Calu3 (cell line): ENCODE measurements at regions not wholly inside any gene's neighbourhood (a gene's known extent, or its start where the extent isn't known, plus 50 kb on each side); places are given as distances from the start of the nearest gene placed in this dataset.

Experiments used
- BruUV-seq: library from RNA; stranded (reverse); fragments of 400-500 nt; replicated peaks from 2 replicates; lab custom pipeline; 2021; lab: Mats Ljungman, UMichigan
- CTCF ChIA-PET: fragments of 300-600 bp; sonication (Branson Sonifier 250); formaldehyde crosslinking; loops from one replicate; lab custom pipeline; 2022; ENCODE audit warnings: antibody characterized with exemption; lab: Charles Lee
- DNase-seq: peaks from one replicate; pipeline ENCODE4 v3.0.0; 2022
- H3K27ac Mint-ChIP-seq: one replicate; pipeline ENCODE4 v1.8.0; 2022; ENCODE audit warnings: mixed read lengths; ENCODE audit not compliant: unreplicated experiment
- H3K27me3 Mint-ChIP-seq: one replicate; pipeline ENCODE4 v1.8.0; 2022; ENCODE audit warnings: mixed read lengths; ENCODE audit not compliant: unreplicated experiment
- H3K36me3 Mint-ChIP-seq: one replicate; pipeline ENCODE4 v1.8.0; 2022; ENCODE audit warnings: mild to moderate bottlenecking, moderate library complexity, mixed read lengths; ENCODE audit not compliant: insufficient read depth, unreplicated experiment
- H3K4me1 Mint-ChIP-seq: one replicate; pipeline ENCODE4 v1.8.0; 2022; ENCODE audit warnings: mild to moderate bottlenecking, low read depth, mixed read lengths; ENCODE audit not compliant: unreplicated experiment
- H3K4me3 Mint-ChIP-seq: one replicate; pipeline ENCODE4 v1.8.0; 2022; ENCODE audit warnings: mild to moderate bottlenecking, low read depth, moderate library complexity, mixed read lengths; ENCODE audit not compliant: unreplicated experiment
- H3K9me3 Mint-ChIP-seq: one replicate; pipeline ENCODE4 v1.8.0; 2022; ENCODE audit warnings: low read depth, mixed read lengths; ENCODE audit not compliant: unreplicated experiment
- CTCF ChIP-seq: fragments of 200-600 bp; IDR thresholded peaks from one replicate; pipeline ENCODE4 v1.8.0; 2022; ENCODE audit warnings: antibody characterized with exemption; ENCODE audit not compliant: unreplicated experiment
- intact Hi-C: fragments of 100-400 bp; cut with micrococcal nuclease; formaldehyde crosslinking; loops from one replicate; pipeline ENCODE4 v1.10.0; 2022; ENCODE audit not compliant: unreplicated experiment

DNA sequence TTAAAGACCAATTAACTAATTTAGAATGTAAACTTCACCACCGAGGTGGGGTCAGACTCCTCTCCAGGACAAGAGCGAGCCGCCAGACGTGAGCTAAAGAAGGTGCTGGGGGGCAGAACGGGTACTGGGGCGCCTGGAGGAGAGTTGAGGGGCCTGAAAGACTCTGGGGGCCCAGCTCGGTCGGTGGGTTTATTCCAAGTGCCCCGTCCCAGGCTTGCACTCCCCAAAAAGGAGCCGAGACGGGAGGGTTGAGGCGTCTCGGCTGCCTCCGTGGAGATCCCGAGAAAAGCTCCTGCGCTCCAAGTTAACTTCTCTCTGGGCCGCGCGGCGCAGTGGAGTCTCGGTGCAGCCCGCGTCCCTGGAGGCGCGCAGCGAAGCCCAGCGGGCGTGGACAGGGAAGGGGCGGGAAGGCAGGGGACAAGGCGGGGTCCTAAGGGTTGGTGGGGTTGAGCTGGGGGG is 553.3 kb downstream of the TFEC start:
- H3K36me3 Mint-ChIP-seq, result peaks cover under 1% of the 10 kb centered on the region
- DNase-seq, result no peak
- TF ChIP-seq CTCF, result no peak
- no peaks in the 10 kb centered on the region for H3K27me3 Mint-ChIP-seq
- intact Hi-C loops, result no loop called here
- CTCF ChIA-PET, result interaction anchor here (0.6 kb wide), 1 partner anchor 145 kb away, joined by 4 read pairs; no protein-coding TSS in a partner anchor
- no peak overlapping the region for H3K27ac Mint-ChIP-seq
- no TSS peak for BruUV-seq
- H3K4me1 Mint-ChIP-seq, result no peaks in the 10 kb centered on the region
- H3K9me3 Mint-ChIP-seq, result no peaks in the 10 kb centered on the region
- H3K4me3 Mint-ChIP-seq, result no peak overlapping the region

DNA sequence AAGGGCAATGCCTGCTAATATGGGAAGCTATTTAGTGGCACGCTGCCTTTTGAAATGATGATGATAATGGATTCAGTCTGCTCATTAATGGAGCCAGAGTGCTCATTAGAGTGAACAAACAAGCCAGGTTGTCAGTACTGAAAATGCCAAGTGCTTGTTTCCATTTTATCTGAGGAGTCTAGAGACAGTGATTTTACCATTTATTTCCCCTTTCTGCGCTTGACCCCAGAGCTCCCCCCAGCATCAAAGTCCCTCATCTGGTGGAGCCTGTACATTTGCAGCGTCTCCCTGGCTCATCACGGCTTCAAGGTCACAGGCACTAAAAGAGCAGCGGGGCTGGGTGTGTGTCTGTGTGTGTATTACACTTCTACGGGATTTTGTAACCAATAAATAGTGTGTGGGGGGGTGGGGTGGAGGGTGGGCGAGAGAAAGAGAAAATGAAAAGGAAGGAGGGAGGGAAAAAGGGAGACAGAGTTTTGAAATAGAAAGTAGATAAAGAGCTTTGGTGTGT is 553.8 kb downstream of the TFEC start:
- H3K27me3 Mint-ChIP-seq, result no peaks in the 10 kb centered on the region
- intact Hi-C loops, result no loop called here
- CTCF ChIA-PET, result interaction anchor here (0.6 kb wide), 1 partner anchor 145 kb away, joined by 4 read pairs; no protein-coding TSS in a partner anchor
- H3K36me3 Mint-ChIP-seq, result peaks cover 4% of the 10 kb centered on the region
- DNase-seq, result no peak
- H3K27ac Mint-ChIP-seq, result no peak overlapping the region
- no peak overlapping the region for H3K4me3 Mint-ChIP-seq
- H3K9me3 Mint-ChIP-seq, result no peaks in the 10 kb centered on the region
- no peak for TF ChIP-seq CTCF
- H3K4me1 Mint-ChIP-seq, result no peaks in the 10 kb centered on the region
- no TSS peak for BruUV-seq

- DNase-seq, result no peak
- TF ChIP-seq CTCF, result no peak
- intact Hi-C loops, result no loop called here
- Mint-ChIP-seq H3K36me3 (peaks cover 4% of the 10 kb centered on the region), H3K27me3 (no peaks in the 10 kb centered on the region), H3K4me1 (no peaks in the 10 kb centered on the region), H3K9me3 (no peaks in the 10 kb centered on the region), H3K4me3 (no peak overlapping the region), H3K27ac (no peak overlapping the region)
- CTCF ChIA-PET, result no interaction called here
- BruUV-seq, result no TSS peak
These were observed 554.0 kb downstream of the MDFIC start for GRCh38 chr7:115475761-115476385.

- CTCF ChIA-PET, result no interaction called here
- TF ChIP-seq CTCF, result no peak
- peaks cover 4% of the 10 kb centered on the region for H3K36me3 Mint-ChIP-seq
- no TSS peak for BruUV-seq
- H3K27me3 Mint-ChIP-seq, result no peaks in the 10 kb centered on the region
- no peak overlapping the region for H3K4me3 Mint-ChIP-seq
- no peak for DNase-seq
- H3K4me1 Mint-ChIP-seq, result no peaks in the 10 kb centered on the region
- no peaks in the 10 kb centered on the region for H3K9me3 Mint-ChIP-seq
- intact Hi-C loops, result no loop called here
- H3K27ac Mint-ChIP-seq, result no peak overlapping the region
These were observed 553.3 kb downstream of the MDFIC start for GRCh38 chr7:115475206-115475605.
